GM21723 (cell line): ENCODE measurements at regions not wholly inside any gene's neighbourhood (a gene's known extent, or its start where the extent isn't known, plus 50 kb on each side); places are given as distances from the start of the nearest gene placed in this dataset.
A peak's percentile ranks its signal among the peaks of the same experiment; 100 is the strongest.

Source experiments
- ATAC-seq: cut with Tn5 transposase; IDR thresholded peaks from one replicate; pipeline ENCODE4 v1.9.1; 2021; ENCODE audit warnings: mild to moderate bottlenecking, moderate library complexity; ENCODE audit not compliant: unreplicated experiment

DNA sequence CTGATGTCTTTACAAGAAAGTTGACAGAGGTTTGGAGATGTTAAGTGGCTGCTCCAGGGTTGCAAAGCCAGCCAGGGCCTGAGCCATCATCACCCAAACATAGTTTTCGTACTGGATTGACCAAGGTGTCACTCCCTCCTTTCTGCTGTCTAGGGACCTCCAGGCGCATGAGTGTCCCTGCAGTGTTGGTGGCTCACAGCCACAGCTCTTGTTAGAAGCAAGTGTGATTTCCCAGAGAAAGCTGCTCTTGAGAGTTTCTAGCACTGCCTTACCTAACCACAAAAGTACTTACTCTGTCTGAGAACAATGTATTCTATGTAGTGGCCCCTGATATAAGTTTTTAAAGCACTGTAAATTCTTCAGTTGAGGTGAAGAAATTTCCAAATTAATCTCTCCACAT is 144.1 kb downstream of the SOX2 start:
- no peak for ATAC-seq

DNA sequence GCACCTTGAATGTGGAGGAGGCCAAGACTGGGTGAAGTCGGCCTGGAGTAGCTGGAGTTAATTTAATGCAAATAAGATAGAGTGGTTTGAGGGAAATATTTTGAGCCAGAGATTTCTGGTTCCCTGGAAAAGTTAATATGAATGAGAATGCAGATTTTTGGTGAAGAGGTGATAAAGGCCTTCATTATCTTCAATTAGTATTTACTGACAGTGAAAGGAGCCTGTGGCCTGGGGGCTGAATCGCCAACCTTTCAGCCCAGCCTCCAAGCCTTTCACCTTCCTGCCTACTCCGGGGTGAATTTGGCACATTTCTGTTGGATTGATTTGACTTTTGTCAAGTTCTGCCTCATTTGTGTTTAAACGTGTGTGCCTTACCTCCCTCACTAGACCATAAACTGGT is 147.8 kb downstream of the SOX2 start:
- ATAC-seq, result no peak

DNA sequence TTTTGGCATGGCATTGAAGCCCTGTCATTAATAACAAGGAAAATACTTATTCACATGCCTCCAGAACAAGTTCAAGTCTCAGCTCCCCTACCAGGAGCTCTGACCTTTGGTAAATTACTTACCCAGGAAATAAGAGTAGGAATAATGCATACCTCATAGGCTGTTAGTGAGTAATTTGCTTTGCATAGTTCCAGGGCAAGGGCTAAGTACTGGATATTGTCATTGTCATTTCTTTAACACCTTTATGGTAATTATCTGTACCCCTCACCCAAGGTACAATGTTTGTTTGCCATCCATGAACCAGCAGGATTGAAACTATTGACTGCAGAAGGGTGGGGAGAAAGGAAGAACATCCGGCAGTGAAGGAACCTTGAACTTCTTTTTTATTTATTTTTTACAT is 148.5 kb downstream of the SOX2 start:
- ATAC-seq, result no peak

DNA sequence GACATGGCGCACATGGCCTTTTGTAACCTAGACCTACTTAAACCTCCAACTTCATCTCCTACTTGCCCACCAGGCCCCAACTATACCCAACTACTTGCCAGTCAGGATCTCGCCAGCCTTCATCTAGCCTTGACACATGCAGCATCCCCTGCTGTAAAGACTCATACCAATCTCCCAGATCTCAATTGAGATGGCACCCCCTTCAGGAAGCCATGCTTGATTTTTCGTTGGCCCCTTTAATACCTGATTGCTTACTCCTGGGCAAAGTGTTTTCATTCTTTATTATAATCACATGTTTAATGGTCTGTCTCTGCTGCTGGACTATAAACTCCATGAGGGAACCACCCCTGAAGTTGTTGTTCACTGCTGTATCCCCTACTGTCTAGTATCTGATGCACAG is 150.8 kb downstream of the SOX2 start:
- ATAC-seq, result no peak

DNA sequence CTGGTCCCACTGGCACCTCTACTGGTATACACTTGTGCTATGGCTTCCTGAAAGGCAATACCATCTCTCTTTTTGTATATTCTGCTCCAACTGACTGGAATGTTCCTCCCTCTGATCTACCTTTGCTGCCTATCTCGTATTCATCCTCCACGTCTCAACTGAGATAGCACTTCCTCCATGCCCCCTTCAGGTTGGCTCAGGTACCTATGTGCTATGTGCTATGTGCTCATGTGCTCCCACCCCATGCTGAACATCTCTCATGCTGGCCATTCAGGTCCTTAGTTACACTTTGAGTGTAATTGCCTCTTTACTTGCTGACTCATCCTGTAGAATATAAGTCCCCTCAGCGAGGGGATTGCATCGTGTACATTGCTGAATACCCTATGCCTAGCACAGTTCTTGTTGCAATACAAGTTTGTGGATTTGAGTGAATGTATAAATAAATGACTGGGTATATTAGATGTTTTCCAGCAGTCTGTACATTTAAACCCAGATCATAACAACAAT is 156.9 kb downstream of the SOX2 start:
- no peak for ATAC-seq

DNA sequence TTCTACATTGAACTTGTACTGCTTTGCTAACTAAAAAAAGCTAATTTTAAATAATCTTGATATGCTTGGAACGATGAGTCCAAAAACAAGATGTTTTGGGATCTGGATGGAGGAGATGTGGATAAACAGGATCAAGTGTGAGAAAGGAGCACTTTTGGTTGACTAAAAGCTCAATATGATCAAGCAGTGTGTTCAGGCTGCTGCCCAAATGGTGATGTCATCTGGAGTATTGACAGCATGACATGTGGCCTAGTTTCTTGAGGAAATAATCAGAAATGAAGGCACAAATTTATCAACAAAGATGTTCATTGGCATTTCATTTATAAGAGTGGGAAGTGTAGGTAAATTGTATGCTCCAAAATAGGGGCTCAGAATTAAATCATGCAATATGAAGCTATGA is 161.2 kb downstream of the SOX2 start:
- ATAC-seq, result no peak

DNA sequence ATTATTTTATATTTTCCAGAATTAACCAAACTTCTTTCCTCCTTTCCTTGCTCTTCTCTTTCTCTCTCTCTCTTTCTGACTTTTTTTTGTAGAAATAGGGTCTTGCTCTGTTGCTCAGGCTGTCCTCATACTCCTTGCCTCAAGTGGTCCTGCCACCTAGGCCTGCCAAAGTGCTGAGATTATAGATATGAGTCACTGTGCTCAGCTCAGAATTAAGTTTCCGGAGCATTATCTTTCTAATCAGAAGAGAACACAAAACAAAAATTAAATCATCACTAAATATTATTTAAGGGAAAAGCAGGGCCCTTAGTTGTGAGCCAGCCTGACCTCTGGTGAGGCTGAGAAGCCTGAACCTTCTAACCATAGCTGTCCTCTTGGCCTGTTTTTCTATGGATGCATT is 168.2 kb downstream of the SOX2 start:
- ATAC-seq, result no peak

DNA sequence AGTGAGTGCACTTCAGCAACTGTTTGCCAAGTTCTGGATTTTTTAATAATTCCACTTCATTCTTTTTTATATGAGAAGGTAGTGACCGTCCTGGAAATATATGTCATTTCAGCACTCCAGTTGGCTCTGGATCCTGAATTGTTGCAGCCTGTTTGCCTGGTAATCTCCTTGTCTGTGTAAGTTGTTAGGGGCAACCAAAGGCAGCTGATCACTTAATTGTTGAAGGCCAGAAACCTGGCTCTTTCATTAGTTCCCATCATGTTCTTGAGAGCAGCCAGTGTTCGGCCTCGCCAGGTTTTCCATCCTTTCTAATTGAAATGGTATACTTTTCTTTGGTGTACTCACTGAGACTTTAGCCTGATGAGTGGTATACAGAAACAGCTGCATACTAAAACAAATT is 168.6 kb downstream of the SOX2 start:
- no peak for ATAC-seq

DNA sequence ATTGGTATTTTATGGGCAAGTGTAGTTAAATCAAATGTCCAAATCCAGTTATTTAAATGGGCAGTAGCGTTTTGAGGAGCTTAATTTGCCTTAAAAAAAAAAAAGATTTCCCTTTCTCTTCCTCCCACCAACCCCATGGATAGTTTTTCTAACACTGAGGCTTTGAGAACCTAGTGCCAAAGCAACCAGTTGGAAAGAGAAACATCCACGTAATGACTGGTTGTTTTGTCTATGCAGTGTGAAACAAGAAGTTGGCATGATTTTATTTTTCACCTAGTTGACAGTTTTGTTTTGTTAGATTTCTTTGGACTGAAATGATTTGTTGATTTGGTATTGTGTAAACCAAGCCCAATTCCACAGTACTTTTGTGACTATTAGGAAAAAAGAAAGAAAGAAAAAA is 170.0 kb downstream of the SOX2 start:
- ATAC-seq, result no peak

DNA sequence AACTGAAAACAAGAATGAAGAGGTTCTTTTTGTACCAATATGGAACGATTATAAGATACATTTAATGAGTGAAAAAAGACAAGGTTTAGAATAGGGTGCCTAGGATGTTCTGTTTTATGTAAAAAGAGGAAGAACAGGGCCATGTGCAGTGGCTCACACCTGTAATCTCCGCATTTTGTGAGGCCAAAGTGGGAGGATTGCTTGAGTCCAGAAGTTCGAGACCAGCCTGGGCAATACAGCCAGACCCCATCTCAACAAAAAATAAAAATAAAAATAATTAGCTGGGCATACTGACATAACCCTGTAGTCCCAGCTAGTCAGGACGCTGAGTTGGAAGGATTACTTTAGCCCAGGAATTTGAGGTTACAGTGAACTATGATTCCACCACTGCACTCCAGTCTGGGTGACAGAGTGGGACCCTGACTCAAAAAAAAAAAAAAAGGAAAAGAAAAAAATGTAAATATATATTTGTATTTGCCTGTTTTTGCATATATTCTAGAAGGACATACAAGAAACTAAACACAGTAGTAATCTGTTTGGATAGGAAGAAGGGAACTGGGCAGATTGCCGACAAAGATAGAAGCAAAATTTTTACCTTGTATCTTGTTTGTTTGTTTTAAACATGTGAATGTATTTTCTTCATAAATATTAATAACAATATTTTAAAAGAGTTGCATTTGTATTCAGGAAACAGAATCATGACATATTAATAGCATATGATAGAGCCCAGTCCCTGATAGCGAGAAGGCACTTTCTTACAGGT is 174.3 kb downstream of the SOX2 start:
- ATAC-seq, result no peak

DNA sequence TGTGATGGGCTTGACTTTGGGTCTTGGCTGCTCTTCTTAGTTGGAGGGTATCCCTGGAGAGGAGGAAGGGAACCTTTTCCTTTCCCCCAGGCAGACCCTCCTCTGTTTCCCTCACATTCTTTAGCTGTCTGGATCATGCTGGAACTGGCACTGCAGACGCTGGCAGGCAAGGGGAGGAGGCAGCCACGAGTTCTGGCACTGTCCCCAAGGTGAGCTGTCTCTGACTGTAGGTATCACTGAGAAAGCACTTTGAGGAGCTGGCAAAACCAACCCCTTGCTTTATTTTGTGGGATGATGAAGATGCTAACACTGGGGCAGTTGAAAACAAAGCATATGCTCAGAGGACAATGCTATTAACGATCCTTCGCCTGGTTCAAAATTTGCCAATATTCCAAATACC is 175.0 kb downstream of the SOX2 start:
- ATAC-seq, result no peak

DNA sequence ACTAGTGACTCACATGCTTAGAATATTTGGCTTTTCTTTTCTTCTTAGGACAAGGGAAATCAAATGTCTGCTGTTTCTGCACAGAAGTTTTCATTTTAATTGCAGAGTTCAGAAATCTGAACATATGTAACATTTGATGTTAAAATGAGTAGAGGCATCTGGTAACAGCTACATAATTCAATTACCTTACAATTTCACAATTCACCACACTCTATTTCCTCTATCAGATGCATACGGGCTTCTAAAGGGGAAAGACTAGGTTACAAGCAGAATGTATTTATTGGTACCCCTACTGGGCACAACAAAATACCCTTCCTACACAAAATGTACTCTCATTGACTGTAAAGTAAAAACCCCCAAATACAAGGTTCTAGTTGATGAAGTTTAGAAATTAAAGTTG is 176.0 kb downstream of the SOX2 start:
- ATAC-seq, result no peak

DNA sequence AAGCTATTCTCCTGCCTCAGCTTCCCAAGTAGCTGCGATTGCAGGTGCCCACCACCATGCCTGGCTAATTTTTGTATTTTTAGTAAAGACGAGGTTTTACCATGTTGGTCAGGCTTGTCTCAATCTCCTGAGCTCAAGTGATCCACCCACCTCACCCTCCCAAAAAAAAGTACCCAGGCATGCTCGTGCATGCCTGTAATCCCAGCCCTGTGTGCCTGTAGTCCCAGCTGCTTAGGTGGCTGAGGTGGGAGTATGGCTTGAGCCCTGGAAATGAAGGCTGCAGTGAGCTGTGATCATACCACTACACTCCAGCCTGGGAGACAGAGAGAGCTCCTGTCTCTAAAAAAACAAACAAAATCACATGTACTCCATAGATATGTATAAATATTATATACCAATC is 176.5 kb downstream of the SOX2 start:
- ATAC-seq, result no peak

DNA sequence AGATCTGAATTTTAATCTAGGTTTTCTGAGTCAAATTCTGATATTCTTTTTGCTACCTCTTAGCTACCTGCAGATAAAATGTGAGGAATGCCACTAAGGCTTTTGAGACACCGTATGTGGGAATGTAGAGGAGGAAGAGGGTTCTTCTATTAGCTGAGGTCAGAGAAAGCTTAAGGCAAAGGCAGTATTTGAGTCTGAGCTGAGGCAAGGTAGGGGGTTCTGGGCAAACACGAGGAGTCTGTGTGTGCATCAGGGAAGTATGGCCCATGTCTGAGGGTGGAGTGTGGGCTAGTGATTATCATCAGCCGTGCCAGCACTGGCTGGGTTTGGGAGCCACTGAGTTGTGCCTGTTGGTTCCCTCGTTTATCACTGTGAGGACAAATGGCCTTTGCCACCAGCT is 181.1 kb downstream of the SOX2 start:
- ATAC-seq, result no peak

DNA sequence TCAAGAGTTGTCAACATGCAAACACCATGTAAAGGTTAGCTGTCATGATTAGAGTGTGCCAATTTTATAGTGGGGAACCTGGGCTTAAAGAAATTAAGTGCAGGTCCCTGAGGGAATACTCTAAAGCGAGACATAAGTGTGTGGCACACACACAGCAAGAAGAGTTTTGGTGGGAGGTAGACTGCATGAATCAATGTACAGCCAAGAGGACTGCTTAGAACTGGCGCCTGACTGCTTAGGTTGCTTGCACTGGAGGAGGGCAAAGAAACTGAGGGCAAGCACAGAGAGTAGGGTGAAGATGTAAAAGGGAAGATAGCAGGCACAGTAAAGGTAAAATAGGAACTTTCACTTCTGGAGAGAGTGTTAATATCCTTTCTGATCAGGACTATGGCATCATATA is 184.9 kb downstream of the SOX2 start:
- ATAC-seq, result no peak

DNA sequence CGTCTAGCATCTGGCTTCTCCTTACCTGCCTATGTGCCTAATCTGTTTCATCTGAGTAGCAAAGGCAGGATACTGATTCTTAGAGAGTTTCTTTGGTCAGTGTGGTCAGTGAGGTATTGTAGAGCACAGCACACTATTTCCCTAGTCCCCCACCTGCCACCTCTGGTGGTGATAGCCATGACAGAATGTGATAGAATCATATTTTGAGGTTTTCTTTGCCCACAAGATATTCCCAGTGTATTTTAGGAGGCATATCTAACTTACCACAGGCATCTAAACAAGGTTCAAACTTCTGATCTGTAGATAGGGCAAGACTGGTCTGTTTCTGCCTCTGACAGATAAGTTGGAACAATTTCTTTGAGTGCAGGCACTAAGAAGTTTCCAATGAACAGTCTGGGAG is 188.0 kb downstream of the SOX2 start:
- ATAC-seq, result no peak

DNA sequence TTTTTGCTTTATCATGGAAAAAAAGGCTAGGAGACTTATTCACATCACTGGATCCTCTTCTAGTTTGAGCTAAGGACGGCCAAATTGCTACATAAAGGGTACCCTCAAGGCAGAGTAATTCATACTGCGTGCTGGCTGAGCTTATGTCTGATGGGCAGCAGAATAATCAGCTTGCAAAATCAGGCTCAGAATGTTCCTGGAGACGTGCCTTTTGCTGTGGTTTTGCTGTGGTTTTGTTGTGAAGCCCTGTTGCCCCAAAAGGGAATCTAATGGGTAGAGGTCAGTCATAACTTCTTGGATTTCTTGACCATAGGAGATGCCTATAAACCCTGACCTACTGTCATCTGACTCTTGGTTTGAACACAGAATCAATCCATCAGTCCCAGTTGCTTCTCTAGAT is 189.9 kb downstream of the SOX2 start:
- no peak for ATAC-seq

DNA sequence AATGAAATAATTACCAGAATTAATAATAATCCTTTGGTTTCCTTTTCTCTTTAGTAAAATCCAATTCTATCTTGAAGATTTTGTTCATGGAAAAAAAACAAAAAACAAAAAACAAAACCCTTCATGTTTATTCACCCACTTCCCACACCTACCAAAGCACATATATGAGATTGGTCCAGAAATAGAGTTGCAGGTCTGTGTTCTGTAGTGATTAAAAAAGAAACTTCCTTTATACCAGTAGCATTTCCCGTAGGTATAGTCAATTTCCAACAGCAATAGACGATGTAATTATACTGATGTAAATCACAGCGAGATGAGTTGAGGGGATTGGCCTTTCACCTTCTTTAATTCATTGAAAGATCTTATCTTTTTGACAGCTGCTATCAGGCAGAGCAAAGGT is 194.6 kb downstream of the SOX2 start:
- peak; percentile 85 for ATAC-seq

DNA sequence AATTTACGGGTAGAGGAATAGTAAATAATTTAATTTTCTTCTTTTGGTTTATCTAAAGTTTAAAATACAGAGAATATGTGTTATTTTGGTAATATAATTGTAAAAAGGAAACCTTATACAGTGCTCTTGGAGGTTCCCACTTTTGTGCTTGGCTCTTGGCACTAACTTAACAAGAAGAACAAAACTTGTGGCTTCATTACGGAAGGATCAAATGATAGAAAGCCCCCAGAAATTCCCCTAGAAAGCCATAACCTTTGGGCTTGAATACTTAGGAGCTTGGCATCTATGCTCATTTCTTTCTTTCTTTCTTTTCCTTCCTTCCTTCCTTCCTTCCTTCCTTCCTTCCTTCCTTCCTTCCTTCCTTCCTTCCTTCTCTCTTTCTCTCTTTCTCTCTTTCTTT is 197.5 kb downstream of the SOX2 start:
- ATAC-seq, result no peak

DNA sequence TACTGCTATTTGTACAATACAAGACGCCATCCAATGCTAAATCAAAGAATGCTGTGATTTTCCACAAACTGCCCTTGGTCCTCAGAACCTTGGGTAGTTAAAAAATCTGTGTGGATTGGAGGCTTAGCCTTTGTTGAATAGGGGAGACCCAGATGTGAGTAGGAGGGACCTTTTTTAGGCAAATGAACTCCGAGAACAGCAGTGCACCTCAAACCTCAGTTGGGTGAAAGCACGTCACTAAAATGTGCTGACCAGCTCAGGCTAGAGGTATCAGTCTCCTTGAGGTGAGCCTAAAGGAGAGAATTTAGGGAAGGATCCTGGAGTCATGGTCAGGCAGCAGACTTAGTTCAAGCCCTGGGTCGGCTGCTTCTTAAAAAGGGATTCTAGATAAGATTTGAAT is 200.7 kb downstream of the SOX2 start:
- ATAC-seq, result peak; percentile 49

DNA sequence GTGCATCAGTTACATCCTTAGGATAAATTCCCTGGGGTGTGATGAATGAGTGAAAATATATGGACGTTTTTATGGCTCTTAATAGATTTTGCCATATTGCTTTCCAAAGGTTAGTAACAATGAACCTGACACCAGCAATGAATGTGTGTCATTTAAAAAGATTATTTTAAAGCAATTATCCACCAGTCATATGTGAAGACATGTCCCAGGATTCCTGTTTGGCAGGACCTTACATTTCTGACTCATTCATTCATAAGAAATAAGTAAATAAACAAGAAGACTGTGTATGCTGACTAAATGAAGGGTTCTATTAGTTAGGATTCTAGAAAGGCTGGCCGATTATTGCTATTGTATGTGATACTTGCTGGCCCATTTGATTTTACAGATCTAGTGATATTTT is 201.5 kb downstream of the SOX2 start:
- ATAC-seq, result no peak

DNA sequence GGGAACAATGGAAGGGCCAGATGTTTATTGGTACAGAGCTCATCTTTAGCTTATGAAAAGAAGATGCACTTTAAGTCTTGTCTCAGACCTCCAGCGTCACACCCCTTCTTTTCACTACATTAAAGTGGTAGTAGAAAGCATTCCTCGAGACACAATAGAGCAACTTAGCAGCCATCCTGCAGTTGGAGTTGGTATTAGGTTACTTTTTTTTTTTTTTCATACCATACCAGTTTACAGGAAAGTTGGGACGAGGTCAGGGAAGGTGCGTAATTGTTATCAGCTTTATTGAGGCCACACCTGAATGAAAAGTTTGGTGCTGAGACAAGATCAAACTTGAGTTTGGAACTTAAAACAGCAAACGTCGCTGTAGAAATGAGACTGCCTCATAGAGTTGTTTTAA is 203.8 kb downstream of the SOX2 start:
- no peak for ATAC-seq

DNA sequence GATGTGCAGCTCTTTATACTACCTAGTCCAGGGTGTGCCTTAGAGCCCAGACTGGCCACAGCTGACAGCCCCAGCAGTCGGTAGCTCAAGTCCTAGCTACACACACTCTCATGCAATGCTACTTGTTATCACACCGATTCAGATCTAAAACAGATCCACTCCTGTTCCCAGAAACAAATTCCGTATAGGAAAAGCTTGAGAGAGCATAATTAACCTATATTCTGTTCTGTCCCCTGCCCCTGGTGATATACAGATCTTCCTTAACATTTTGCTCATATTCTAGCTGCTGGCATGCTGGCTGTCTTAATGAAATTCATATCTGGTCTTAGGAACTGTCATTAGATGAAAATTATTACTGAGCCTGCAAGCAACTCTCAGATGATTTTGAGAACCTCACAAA is 204.3 kb downstream of the SOX2 start:
- no peak for ATAC-seq
